ENCODE measurements at regions not wholly inside any gene's neighbourhood (a gene's known extent, or its start where the extent isn't known, plus 50 kb on each side); places are given as distances from the start of the nearest gene placed in this dataset.
A peak's percentile ranks its signal among the peaks of the same experiment; 100 is the strongest.

DNA sequence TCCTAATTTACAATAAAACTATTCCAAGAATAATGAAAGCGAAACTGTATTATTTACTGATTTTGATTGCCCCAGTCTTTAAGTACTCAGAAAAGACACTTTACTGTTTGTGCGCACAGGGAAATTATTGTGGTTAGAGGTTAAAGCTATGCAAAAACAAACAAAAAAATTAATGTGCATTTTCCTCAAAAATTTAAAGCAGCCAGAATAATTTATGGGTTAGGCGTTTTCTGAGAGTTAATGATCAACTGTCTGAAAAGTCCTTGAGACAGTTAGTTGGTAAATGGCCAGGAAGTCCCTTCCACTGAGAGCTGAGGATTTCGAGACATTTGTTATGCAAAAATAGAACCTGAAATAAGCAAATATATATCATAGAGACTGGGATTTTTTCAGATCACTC is 143.3 kb downstream of the IRS1 start:
- in situ Hi-C loops (cut with MboI; ENCODE audit: low pct_unique_long_range_greater_than_20kb, low sequenced_read_pairs), result no loop called here
- DNase-seq, result no peak

GRCh38 chr2:226655871-226656270 is 143.7 kb downstream of the IRS1 start:
- no peak for DNase-seq
- in situ Hi-C loops (cut with MboI; ENCODE audit: low pct_unique_long_range_greater_than_20kb, low sequenced_read_pairs), result no loop called here

DNA sequence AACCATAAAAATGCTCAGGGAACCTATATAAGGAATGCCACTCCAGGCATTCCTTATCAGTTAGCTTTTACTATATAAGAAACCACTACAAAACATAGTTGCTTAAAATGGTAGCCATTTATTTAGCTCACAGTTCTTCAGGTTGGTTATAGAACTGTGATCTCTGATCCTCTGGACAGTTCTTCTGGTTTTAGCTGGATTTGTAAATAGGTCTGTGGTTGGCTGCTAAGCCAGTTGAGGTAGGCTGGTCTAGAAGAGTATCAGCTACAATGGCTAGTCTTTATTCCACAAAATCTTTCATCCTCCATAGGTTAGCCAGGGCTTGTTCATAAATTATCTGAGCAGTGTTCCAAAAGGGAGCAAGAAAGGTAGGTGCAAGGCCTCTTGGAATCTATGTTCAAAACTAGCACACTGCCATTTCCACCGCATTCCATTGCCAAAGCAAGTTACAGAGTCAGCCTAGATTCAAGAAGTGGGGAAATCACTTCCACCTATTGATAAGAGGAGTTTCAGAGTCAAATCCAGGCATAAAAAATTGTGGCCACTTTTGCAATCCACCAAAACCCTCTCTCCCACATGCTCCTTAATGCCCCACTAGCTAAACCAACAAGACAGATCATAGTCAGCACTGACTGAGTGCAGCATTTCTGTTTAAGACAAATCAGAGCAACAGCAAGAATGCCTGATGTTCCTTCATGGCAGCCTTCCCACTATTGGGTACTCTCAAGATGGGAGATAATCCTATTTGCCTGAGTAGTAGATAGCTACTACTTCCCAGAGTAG is 146.4 kb downstream of the IRS1 start:
- in situ Hi-C loops (cut with MboI; ENCODE audit: low pct_unique_long_range_greater_than_20kb, low sequenced_read_pairs), result no loop called here
- no peak for DNase-seq

- no peak for DNase-seq
- in situ Hi-C loops (cut with MboI; ENCODE audit: low pct_unique_long_range_greater_than_20kb, low sequenced_read_pairs), result no loop called here
Measured at GRCh38 chr2:226652369-226652768, 147.3 kb downstream of the IRS1 start.

GRCh38 chr2:226649871-226650660 is 149.6 kb downstream of the IRS1 start:
- in situ Hi-C loops (cut with MboI; ENCODE audit: low pct_unique_long_range_greater_than_20kb, low sequenced_read_pairs), result no loop called here
- DNase-seq, result peak; percentile 74

DNA sequence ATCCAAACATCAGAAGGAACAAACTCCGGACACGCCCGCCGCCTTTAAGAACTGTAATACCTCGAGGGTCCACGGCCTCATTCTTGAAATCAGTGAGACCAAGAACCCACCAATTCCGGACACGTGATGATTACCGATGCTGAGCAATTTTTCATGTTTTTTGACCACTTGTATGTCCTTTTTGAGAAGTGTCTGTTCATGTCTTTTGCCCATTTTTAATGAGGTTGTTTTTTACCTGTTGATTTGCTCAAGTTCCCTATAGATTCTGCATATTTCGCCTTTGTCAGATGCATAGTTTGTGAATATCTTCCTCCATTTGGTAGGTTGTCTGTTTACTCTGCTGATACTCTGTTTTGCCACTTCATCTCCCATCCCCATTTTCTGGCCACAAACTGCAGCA is 150.4 kb downstream of the IRS1 start:
- in situ Hi-C loops (cut with MboI; ENCODE audit: low pct_unique_long_range_greater_than_20kb, low sequenced_read_pairs), result no loop called here
- no peak for DNase-seq

DNA sequence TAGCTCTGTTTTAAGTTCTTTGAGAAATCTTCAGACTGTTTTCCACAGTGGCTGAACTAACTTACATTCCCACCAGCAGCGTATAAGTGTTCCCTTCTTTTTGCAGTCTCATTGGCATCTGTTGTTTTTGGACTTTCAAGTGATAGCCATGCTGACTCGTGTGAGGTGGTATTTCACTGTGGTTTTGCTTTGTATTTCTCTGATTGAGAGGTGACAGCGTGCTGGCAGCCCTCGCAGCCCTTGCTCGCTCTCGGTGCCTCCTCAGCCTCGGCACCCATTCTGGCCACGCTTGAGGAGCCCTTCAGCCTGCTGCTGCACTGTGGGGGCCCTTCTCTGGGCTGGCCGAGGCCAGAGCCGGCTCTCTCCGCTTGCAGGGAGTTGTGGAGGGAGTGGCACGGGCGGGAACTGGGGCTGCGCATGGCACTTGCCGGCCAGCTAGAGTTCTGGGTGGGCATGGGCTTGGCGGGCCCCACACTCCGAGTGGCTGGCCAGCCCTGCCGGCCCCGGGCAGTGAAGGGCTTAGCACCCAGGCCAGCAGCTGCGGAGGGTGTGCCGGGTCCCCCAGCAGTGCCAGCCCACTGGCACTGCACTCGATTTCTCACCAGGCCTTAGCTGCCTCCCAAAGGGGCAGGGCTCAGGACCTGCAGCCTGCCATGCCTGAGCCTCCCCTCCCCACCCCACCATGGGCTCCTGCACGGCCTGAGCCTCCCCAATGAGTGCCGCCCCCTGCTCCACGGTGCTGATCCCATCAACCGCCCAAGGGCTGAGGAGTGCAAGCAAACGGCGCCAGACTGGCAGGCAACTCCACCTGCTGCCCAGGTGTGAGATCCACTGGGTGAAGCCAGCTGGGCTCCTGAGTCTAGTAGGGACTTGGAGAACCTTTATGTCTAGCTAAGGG is 151.8 kb downstream of the IRS1 start:
- in situ Hi-C loops (cut with MboI; ENCODE audit: low pct_unique_long_range_greater_than_20kb, low sequenced_read_pairs), result no loop called here
- no peak for DNase-seq

DNA sequence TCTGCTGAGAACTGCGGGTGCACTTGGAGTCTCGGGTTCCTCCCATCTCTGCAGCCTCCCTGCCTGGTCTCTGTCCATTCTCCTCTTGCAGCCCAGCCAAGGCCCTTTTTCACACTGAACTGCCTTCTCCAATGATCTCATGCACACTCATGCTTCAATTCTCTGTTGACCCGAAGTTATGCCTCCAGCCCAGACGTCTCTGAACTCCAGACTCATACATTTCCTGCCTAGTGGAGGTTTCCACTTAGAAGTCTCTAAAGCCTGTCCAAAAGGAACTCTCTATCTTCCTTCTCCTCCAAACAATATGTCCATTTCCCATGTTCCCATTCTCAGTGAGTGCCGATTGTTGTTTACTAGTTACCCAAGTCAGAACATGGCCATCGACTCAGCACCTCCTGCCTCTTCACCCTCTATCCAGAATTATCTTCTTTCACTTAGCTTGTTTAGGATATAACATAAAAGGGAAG is 155.2 kb downstream of the IRS1 start:
- no peak for DNase-seq
- in situ Hi-C loops (cut with MboI; ENCODE audit: low pct_unique_long_range_greater_than_20kb, low sequenced_read_pairs), result no loop called here

GRCh38 chr2:226643946-226644282 is 155.7 kb downstream of the IRS1 start:
- in situ Hi-C loops (cut with MboI; ENCODE audit: low pct_unique_long_range_greater_than_20kb, low sequenced_read_pairs), result no loop called here

DNA sequence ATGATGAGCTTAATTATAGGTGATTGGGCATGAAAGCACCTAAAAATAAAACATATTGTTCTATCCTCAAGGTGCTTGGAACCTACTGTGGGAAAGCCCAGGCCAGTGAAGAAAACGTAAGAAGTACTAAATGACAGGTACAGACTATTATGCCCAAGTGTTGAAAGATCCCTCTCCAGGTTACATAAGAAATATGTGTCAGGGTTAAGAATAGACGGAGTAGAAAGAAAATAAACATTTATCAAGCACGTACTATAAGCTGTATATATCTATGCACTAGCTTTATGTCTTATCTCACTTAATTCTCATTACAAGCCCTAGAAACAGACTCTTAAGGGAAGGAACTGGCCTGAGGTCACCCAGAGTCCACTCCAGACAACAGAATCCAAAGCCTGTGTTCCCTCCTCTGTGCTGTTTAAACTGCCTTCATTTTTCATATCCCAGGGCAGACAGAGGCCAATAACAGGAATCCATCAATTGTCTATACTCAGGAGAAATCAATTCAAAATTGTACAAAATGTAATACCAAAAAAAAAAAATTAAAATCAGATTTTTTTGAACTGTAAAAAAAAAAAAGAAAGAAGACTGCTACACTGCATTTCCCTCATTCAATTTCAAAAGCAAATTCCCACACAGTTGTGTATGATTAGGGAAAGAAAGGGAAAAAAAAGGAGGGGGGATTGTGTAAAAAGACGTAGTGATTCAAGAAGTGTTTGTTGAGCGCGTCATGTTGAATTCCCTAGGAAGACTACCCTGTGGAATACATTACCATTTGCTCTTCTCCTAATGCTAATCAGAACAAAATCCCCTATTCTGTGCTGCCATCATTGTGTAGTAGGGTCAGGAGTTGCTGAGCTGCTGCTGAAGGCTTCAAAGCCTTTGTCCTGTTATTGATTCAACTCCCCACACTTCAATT is 156.3 kb downstream of the IRS1 start:
- in situ Hi-C loops (cut with MboI; ENCODE audit: low pct_unique_long_range_greater_than_20kb, low sequenced_read_pairs), result no loop called here
- DNase-seq, result no peak

More at GRCh38 chr2:226643946-226644282, 155.7 kb downstream of the IRS1 start:
- peak; percentile 7 for DNase-seq

DNA sequence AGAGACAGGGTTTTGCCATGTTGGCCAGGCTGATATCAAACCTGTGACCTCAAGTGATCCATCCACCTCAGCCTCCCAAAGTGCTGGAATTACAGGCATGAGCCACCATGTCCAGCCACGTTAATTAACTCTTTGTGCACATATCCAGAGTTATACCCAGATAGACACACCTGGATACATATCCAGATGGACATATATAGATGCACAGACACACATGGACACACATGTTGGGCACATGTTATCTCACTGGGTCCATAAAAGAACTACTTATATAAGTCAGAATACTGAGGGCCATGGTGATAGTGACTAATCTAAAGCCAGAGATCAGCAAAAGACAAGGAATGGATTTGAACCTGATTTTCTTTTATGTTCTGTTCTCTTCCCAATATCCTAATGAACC is 158.6 kb downstream of the IRS1 start:
- DNase-seq, result no peak
- in situ Hi-C loops (cut with MboI; ENCODE audit: low pct_unique_long_range_greater_than_20kb, low sequenced_read_pairs), result no loop called here

- in situ Hi-C loops (cut with MboI; ENCODE audit: low pct_unique_long_range_greater_than_20kb, low sequenced_read_pairs), result no loop called here
- no peak for DNase-seq
Measured at GRCh38 chr2:226640501-226640900, 159.1 kb downstream of the IRS1 start.

GRCh38 chr2:226639550-226639949 is 160.1 kb downstream of the IRS1 start:
- DNase-seq, result no peak
- in situ Hi-C loops (cut with MboI; ENCODE audit: low pct_unique_long_range_greater_than_20kb, low sequenced_read_pairs), result no loop called here

DNA sequence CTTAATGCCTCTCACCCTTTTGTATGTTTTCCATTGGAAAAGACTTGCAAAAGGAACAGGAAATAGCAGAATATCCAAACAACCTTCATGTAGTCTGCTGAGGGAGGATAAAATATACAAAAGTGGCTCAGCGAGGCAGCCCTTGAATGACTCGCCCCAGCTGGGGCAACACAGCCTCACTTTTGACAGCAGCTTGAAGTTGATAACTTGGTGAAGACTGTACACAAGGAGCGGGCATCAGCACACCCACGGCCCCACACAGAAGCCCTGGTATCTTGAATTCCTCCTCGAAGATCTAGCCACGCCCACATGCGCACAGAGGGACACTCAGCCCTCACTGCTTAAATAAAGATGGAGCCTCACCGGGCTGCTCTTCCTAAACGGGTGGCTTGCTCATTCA is 161.0 kb downstream of the IRS1 start:
- in situ Hi-C loops (cut with MboI; ENCODE audit: low pct_unique_long_range_greater_than_20kb, low sequenced_read_pairs), result no loop called here
- DNase-seq, result no peak

DNA sequence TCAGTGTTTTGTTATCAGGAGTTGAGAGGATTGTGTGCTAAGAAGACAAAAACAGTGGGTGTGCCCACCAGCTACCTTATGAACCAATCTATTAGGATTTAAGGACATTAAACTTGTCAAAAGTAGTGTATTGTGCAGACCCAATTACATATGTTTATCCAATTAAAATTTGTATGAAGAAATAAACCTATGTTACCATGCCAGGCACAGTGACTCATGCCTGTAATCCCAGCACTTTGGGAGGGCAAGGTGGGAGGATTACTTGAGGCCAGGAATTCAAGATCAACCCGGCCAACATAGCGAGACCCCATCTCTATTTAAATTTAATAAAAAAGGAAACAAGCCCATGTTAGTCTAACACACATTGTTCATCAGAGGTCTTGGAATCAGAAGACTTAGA is 162.2 kb downstream of the IRS1 start:
- in situ Hi-C loops (cut with MboI; ENCODE audit: low pct_unique_long_range_greater_than_20kb, low sequenced_read_pairs), result no loop called here
- no peak for DNase-seq

- in situ Hi-C loops (cut with MboI; ENCODE audit: low pct_unique_long_range_greater_than_20kb, low sequenced_read_pairs), result no loop called here
- no peak for DNase-seq
Measured at GRCh38 chr2:226636586-226636985, 163.0 kb downstream of the IRS1 start.

DNA sequence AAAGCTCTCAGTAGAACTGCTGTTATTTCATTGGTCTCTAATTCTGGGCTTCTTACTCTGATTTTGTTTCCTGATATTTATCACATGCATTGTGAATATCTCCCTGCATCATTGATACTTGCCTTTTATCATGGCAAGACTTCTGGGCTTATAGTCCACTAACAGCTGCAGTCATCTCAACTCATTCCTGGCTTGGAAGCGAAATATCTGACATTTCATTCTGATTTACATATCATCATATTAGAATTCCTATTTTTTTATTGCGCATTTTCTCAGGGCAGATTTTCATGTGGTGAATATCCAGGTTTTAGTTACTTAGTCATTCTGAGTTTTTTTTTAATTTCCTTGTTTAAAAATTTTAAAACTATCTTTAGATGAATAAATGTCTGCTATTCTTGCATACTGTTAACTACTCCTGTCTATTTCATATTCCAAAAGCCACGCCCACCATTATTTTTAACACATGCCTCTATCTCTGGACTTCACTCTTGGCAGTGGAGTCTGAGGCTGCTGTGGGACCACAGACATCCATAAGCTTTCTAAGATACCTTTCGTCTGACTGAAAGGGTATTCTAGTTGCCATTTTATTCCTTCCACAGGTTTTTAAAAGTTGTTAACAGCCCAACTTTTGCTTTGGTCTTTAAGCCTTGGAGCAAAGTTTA is 164.5 kb downstream of the IRS1 start:
- in situ Hi-C loops (cut with MboI; ENCODE audit: low pct_unique_long_range_greater_than_20kb, low sequenced_read_pairs), result no loop called here
- DNase-seq, result no peak

DNA sequence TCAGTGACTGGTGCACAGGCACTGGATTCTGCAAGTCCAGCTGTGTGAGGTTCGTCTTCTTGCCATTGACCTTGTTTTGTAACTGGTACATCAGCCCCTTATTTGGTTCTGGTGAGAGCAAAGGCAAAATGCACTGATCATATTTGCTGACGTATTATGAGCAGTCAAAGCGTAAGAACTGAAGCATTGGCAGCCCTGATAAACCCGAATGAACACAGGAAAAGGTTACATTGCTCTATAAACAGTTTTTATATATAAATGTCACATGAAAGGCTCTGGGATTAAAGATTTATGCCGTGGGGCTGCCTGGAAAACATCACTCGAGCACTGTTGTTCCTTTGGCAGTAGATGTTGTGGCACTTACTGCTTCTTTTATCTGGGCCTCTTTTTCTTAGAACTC is 167.9 kb downstream of the IRS1 start:
- in situ Hi-C loops (cut with MboI; ENCODE audit: low pct_unique_long_range_greater_than_20kb, low sequenced_read_pairs), result no loop called here
- DNase-seq, result no peak
